Liver (tissue), 8 donors: ENCODE measurements at regions not wholly inside any gene's neighbourhood (a gene's known extent, or its start where the extent isn't known, plus 50 kb on each side); places are given as distances from the start of the nearest gene placed in this dataset.

Experiments used
- DNase-seq: peaks from one replicate; pipeline ENCODE4 v3.0.0-alpha.2; 2017; ENCODE audit warnings: low spot score
- H3K27ac ChIP-seq, 2 donors: one replicate each; pipeline ENCODE4 v1.7.0; 2013; ENCODE audit warnings: inconsistent platforms in 2 of 2, low read length in 2 of 2, control low read depth in 1 of 2, low read depth in 1 of 2, mild to moderate bottlenecking in 1 of 2
- H3K27me3 ChIP-seq, 4 donors: one replicate each; pipeline versions ENCODE4 v1.6.1 to v1.7.0; 2013; ENCODE audit warnings: low read length in 3 of 4, inconsistent platforms in 1 of 4, mild to moderate bottlenecking in 1 of 4, moderate library complexity in 1 of 4; ENCODE audit not compliant: control insufficient read depth in 4 of 4, insufficient read depth in 4 of 4
- H3K36me3 ChIP-seq, 4 donors: one replicate each; pipeline versions ENCODE4 v1.6.1 to v1.7.0; 2013; ENCODE audit warnings: low read length in 3 of 4, mild to moderate bottlenecking in 3 of 4, low read depth in 1 of 4, moderate library complexity in 1 of 4; ENCODE audit not compliant: control insufficient read depth in 4 of 4, insufficient read depth in 3 of 4
- H3K4me1 ChIP-seq, 4 donors: one replicate each; pipeline versions ENCODE4 v1.6.1 to v1.7.0; 2013; ENCODE audit warnings: low read length in 3 of 4, mild to moderate bottlenecking in 3 of 4, moderate library complexity in 1 of 4; ENCODE audit not compliant: control insufficient read depth in 4 of 4, insufficient read depth in 4 of 4
- H3K4me3 ChIP-seq, 3 donors: one replicate each; pipeline versions ENCODE4 v1.6.1 to v1.7.0; 2013; ENCODE audit warnings: low read length in 3 of 3, control low read depth in 1 of 3, low read depth in 1 of 3, mild to moderate bottlenecking in 1 of 3
- H3K9ac ChIP-seq, 2 donors: one replicate each; pipeline ENCODE4 v1.7.0; 2013; ENCODE audit warnings: low read length in 2 of 2, mild to moderate bottlenecking in 2 of 2, moderate library complexity in 2 of 2, control low read depth in 1 of 2, low read depth in 1 of 2
- H3K9me3 ChIP-seq, 4 donors: one replicate each; pipeline versions ENCODE4 v1.6.1 to v1.7.0; 2013; ENCODE audit warnings: low read length in 3 of 4; ENCODE audit not compliant: control insufficient read depth in 4 of 4
- EGR1 ChIP-seq, 2 donors: IDR thresholded peaks; 2 replicates each; pipeline ENCODE4 v1.6.1; 2016 to 2018; ENCODE audit warnings: antibody characterized with exemption in 2 of 2, low read depth in 2 of 2
- FOXA1 ChIP-seq: IDR thresholded peaks from 2 replicates; pipeline ENCODE4 v1.6.1; 2016; ENCODE audit warnings: antibody characterized with exemption
- FOXA2 ChIP-seq: IDR thresholded peaks from 2 replicates; pipeline ENCODE4 v1.6.1; 2016; ENCODE audit warnings: antibody characterized with exemption
- GABPA ChIP-seq, 2 donors: IDR thresholded peaks in 1 of 2; conservative IDR thresholded peaks in 1 of 2; 2 replicates each; pipeline ENCODE4 v1.6.1; 2016; ENCODE audit warnings: antibody characterized with exemption in 2 of 2, mild to moderate bottlenecking in 1 of 2, moderate library complexity in 1 of 2
- HNF4A ChIP-seq, 2 donors: conservative IDR thresholded peaks; 2 replicates each; pipeline ENCODE4 v1.6.1; 2016; ENCODE audit warnings: antibody characterized with exemption in 2 of 2, mild to moderate bottlenecking in 2 of 2
- HNF4G ChIP-seq: IDR thresholded peaks from 2 replicates; pipeline ENCODE4 v1.6.1; 2016; ENCODE audit warnings: antibody characterized with exemption
- JUND ChIP-seq, 2 donors: IDR thresholded peaks; 2 replicates each; pipeline ENCODE4 v1.6.1; 2016; ENCODE audit warnings: antibody characterized with exemption in 2 of 2
- MAX ChIP-seq: IDR thresholded peaks from 2 replicates; pipeline ENCODE4 v1.6.1; 2016; ENCODE audit warnings: antibody characterized with exemption
- NR2F2 ChIP-seq: IDR thresholded peaks from 2 replicates; pipeline ENCODE4 v1.6.1; 2016; ENCODE audit warnings: antibody characterized with exemption
- RAD21 ChIP-seq, 2 donors: IDR thresholded peaks; 2 replicates each; pipeline ENCODE4 v1.6.1; 2016; ENCODE audit warnings: antibody characterized with exemption in 2 of 2, mild to moderate bottlenecking in 2 of 2
- REST ChIP-seq: IDR thresholded peaks from 2 replicates; pipeline ENCODE4 v1.6.1; 2016; ENCODE audit warnings: antibody characterized with exemption, mild to moderate bottlenecking
- RXRA ChIP-seq, 2 donors: IDR thresholded peaks; 2 replicates each; pipeline ENCODE4 v1.6.1; 2017 to 2018; ENCODE audit warnings: antibody characterized with exemption in 2 of 2, mild to moderate bottlenecking in 1 of 2
- SP1 ChIP-seq: IDR thresholded peaks from 2 replicates; pipeline ENCODE4 v1.6.1; 2018; ENCODE audit warnings: antibody characterized with exemption, mild to moderate bottlenecking
- TAF1 ChIP-seq: conservative IDR thresholded peaks from 2 replicates; pipeline ENCODE4 v1.6.1; 2016; ENCODE audit warnings: antibody characterized with exemption, mild to moderate bottlenecking
- YY1 ChIP-seq: IDR thresholded peaks from 2 replicates; pipeline ENCODE4 v1.6.1; 2016; ENCODE audit warnings: antibody characterized with exemption, mild to moderate bottlenecking
- ZBTB33 ChIP-seq: IDR thresholded peaks from 2 replicates; pipeline ENCODE4 v1.6.1; 2016; ENCODE audit warnings: antibody characterized with exemption
- WGBS: extraction: QIAGEN DNeasy Blood & Tissue Kit; methylation state at CpG from one replicate; pipeline ENCODE4 v1.1.7; 2013; 5-methylcytosine and 5-hydroxymethylcytosine counted together
- TF ChIP-seq, protein P1 (sequence below): fragments of 150-350 bp; IDR thresholded peaks from 2 replicates; pipeline ENCODE4 v1.5.1; 2017; ENCODE audit warnings: improper control_type of control experiment, low read depth, low read length; ENCODE audit not compliant: missing input control
- TF ChIP-seq, protein P2 (sequence below): IDR thresholded peaks from 2 replicates; pipeline ENCODE4 v1.6.1; 2016; ENCODE audit warnings: antibody characterized with exemption
- donor health status: healthy.
- donor health status: healthy.
- donor health status: healthy.
- donor health status: healthy.
- donor health status: healthy.

DNA sequence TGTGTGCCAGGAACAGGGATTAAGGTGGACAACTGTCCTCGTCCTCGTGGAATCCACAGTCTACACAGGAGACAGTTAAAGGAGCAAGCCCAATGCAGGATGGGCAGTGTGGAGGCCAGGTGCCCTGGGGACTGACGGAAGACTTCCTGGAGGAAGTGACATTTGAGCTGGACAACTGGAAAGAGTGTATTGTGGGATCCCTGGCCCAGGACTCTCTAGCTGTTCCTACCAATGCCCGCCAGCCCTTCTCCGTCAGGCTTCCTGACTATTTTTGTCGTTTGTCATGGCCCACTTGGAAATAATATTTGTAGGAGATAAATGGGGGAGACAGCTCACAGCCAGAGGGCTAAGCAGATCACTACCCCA, 235.3 kb downstream of the TOMM20 start:
- Histone ChIP-seq H3K27ac (no peak overlapping the region), H3K4me3 (no peak overlapping the region), H3K36me3 (no peaks in the 10 kb centered on the region), H3K4me1 (peaks cover 0 to 6% (median 3%) of the 10 kb centered on the region in 4 donors), H3K9ac (no peak overlapping the region), H3K9me3 (no peaks in the 10 kb centered on the region), H3K27me3 (no peaks in the 10 kb centered on the region)
- no peak for DNase-seq
- TF ChIP-seq ZBTB33 (no peak), REST (no peak), RXRA (IDR thresholded peaks at IDR 0.05) (no peak), GABPA (IDR thresholded peaks at IDR 0.05 in 1 of 2, conservative IDR thresholded peaks at IDR 0.05 in 1 of 2) (no peak), HNF4G (no peak), FOXA1 (no peak), HNF4A (conservative IDR thresholded peaks at IDR 0.05) (no peak), EGR1 (IDR thresholded peaks at IDR 0.05; ENCODE audit: low read depth in 2 of 2) (no peak), FOXA2 (no peak), JUND (IDR thresholded peaks at IDR 0.05) (no peak), MAX (no peak), SP1 (no peak), NR2F2 (no peak), RAD21 (IDR thresholded peaks at IDR 0.05) (no peak), TAF1 (no peak), YY1 (no peak)
- TF ChIP-seq, protein P1, sequence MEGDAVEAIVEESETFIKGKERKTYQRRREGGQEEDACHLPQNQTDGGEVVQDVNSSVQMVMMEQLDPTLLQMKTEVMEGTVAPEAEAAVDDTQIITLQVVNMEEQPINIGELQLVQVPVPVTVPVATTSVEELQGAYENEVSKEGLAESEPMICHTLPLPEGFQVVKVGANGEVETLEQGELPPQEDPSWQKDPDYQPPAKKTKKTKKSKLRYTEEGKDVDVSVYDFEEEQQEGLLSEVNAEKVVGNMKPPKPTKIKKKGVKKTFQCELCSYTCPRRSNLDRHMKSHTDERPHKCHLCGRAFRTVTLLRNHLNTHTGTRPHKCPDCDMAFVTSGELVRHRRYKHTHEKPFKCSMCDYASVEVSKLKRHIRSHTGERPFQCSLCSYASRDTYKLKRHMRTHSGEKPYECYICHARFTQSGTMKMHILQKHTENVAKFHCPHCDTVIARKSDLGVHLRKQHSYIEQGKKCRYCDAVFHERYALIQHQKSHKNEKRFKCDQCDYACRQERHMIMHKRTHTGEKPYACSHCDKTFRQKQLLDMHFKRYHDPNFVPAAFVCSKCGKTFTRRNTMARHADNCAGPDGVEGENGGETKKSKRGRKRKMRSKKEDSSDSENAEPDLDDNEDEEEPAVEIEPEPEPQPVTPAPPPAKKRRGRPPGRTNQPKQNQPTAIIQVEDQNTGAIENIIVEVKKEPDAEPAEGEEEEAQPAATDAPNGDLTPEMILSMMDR = no peak
- TF ChIP-seq, protein P2, sequence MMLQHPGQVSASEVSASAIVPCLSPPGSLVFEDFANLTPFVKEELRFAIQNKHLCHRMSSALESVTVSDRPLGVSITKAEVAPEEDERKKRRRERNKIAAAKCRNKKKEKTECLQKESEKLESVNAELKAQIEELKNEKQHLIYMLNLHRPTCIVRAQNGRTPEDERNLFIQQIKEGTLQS = no peak
- 95% methylated on average over 6 of the region's 6 CpGs for WGBS
